ENCODE measurements at regions not wholly inside any gene's neighbourhood (a gene's known extent, or its start where the extent isn't known, plus 50 kb on each side); places are given as distances from the start of the nearest gene placed in this dataset.

DNA sequence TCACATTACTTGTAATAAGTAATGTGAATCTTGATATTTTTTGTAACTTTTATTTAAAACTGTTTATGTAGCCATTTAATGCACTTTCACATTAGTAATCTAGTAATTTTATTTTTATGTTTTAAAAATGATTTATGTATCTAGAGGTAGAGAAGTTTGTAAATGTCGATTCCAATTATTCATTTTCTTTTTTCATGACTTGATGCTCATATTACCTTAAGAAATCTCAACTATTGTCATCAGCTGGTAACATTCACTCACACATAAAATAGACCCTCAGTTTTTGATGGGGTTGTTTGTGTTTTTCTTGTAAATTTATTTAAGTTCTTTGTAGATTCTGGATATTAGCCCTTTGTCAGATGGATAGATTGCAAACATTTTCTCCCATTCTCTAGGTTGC, 351.7 kb upstream of the CDH7 start:
- no peak for DNase-seq

- no peak for DNase-seq
Measured at GRCh38 chr18:65398347-65399075, 352.3 kb upstream of the CDH7 start.

DNA sequence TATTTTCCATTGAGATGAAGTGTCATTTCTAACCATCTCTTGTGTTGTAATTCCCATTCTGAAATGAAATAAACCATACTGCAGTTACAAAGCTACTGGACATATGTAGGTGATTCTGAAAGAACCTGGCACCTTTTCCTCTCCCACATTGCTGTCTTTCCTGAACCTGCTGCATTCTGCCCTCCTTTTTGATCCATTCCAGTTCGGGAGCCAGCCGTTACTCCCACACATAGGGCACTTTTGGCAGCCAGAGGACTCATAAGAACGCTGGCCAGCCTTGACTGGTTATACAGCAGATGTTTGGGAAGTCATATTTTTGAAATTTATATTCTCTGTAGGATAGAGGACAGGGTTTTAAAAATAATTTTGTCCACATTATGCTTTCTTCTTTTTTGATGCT, 369.8 kb upstream of the CDH7 start:
- no peak for DNase-seq

- DNase-seq = no peak
Measured at GRCh38 chr18:65380571-65380970, 370.2 kb upstream of the CDH7 start.

- no peak for DNase-seq
Measured at GRCh38 chr18:65372904-65373303, 377.9 kb upstream of the CDH7 start.

- no peak for DNase-seq
Measured at GRCh38 chr18:65365245-65365980, 385.4 kb upstream of the CDH7 start.

- no peak for DNase-seq
Measured at GRCh38 chr18:65363911-65364632, 386.7 kb upstream of the CDH7 start.

GRCh38 chr18:65363011-65363410, 387.8 kb upstream of the CDH7 start:
- no peak for DNase-seq

DNA sequence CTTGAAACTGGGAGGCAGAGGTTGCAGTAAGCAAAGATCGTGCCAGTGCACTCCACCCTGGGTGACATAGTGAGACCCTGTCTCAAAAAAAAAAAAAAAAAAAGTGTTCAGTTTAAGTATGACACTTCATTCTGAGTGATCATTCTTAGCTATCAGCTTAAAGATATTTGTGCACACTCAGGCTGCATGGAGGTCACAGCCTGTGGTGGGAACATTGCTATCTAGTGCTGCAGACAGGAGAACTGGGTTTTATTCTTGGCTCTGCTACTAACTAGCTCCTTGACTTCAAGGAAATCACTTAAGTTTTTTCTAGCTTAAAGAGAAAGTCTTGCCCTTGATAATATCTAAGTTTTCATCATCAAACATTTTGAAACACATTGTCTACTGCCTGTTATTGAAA, 391.3 kb upstream of the CDH7 start:
- no peak for DNase-seq

GRCh38 chr18:65358306-65358705, 392.5 kb upstream of the CDH7 start:
- DNase-seq = no peak

DNA sequence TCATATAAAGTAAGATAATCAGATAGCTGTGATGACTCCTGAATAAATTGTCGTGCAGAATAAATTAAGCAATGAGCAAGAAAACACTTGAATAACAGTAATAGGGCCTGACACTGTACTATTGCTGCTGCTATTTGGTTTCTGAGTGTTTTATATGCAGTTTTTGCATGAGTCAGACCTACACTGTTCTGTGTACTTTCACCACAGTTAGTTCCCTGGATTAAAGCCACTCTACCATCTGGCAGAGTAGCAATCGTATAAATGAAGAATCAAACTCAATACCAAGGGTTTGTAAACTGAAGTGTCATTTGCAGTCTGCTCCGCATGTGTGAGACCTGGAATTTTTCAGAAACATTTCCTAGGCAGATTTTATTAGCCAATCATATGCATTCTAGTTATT, 398.6 kb upstream of the CDH7 start:
- no peak for DNase-seq

DNA sequence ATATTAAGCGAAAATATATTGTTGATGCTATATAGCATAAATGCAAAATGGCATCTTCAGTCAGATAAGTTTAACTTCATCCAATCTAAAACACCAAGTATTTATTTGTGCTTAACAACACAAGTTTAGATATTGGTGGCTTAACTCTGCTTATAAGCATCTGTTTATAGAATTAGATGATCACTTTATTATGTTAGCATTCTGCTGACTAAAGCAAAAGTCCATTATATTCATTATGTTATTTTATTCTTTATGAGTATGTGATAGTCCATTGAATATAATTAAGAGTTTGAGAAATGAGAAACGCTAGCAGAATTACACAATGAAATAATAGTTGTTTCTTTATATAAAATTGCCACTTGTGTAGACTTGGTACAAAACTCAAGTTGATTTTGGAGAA, 401.2 kb upstream of the CDH7 start:
- DNase-seq = no peak

DNA sequence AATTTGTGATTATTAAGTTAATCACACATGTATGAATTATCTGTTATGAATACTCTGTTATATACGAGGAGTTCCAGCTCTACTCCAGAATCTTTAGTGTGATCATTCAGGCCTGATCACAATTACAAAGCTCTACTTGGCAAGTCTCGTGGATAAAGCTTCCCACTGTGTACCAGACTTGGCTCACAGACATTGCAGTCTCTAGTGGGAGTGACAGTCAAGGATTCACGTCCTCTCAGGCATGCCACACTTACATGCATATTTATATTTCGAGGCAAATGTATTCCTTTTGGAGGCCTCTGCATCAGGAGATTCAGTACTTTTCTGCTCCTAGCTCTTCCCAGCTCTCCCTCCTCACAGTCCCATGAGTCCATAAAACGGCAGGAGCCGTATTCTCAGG, 403.4 kb upstream of the CDH7 start:
- DNase-seq = no peak

- no peak for DNase-seq
Measured at GRCh38 chr18:65346086-65346485, 404.7 kb upstream of the CDH7 start.

DNA sequence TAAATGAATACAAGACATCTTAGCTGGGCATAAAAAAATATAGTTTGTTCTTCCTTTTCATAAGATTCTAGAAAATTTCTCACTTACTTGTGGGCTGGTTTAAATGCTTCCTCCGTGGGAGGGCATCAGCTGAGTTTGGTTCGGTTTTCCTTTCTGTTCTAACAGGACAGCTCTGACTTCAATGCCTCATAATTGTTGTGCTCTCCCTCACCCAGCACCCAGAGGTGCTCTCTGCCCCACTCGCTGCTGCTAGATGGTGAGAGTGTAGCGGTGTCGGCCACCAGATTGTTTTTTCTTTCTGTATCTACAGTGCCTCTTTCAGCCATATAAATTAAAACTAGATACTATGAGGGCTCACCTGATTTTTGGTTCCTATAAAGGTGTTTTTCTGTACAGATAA, 407.2 kb upstream of the CDH7 start:
- DNase-seq = no peak

DNA sequence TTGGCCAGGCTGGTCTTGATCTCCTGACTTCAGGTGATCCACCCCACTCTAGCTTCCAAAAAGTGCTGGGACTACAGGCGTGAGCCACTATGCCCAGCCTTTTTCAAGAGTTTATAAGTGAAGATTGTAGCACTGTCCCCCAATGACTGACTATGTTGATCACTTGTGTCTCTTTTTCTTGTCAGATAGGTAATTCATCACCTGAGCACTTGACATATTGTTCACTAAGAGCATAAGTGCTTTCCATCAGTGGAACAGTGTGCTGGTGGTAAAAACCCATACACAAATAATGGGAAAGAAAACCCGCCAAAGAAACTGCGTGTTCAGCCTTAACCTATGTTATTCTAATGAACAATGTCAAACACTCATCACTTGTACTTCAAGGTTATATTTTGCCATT, 414.4 kb upstream of the CDH7 start:
- DNase-seq = no peak

DNA sequence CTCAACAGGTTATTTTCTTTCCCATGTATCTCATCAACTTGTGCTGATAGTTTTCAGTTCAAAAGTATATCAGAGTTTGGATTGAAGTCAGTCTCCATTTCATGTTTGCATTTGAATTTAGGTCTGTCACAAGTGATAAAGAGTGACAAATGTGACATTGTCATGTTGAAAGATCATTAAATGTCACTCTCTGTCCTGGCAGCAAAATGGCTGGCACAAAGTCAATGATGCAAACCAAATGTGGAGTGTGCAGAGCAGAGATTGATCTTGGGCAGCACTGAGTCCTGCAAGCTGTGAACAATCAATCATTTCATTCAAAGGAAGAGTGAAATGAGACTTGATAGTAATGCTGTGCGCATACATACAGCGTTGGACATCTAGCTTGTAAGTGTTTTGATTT, 421.8 kb upstream of the CDH7 start:
- no peak for DNase-seq

GRCh38 chr18:65326805-65327204, 424.0 kb upstream of the CDH7 start:
- DNase-seq = no peak

DNA sequence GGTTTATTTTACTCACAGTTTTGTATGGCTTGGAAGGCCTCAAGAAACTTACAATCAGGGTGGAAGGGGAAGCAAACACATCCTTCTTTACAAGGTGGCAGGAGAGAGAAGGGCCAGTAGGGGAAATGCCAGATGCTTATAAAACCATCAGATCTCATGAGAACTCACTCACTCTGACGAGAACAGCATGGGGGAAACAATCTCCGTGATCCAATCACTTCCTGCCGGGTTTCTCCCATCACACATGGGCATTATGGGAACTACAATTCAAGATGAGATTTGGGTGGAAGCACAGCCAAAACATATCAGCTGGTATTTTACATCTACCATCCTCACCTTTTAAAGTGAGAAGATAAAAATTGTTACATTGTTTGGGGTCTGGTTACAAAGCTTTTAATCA, 427.9 kb upstream of the CDH7 start:
- DNase-seq = no peak

DNA sequence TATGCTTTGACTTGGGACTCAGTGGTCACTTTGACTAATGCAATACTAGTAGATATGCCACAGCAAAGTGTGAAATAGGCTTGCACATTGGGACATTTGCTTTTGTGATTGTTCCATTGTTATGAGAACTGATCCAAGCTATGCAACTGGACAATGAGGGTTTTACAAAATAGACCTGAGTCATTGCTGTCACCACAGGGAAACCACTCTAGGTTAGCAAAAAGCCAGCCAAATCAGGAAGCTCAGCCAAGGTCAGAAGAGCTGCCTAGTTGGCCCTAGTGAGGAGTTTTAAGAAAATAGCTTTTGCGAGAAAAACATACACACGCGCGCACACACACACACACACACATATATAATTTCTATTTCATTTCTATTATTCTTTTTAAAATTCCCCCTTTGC, 452.4 kb upstream of the CDH7 start:
- DNase-seq = no peak

GRCh38 chr18:65288908-65289307, 461.9 kb upstream of the CDH7 start:
- DNase-seq = no peak

GRCh38 chr18:65287652-65288051, 463.2 kb upstream of the CDH7 start:
- DNase-seq = no peak

GRCh38 chr18:65282096-65282495, 468.7 kb upstream of the CDH7 start:
- no peak for DNase-seq

- no peak for DNase-seq
Measured at GRCh38 chr18:65279668-65280305, 471.0 kb upstream of the CDH7 start.
